Natural killer cell (primary cell): ENCODE measurements at regions not wholly inside any gene's neighbourhood (a gene's known extent, or its start where the extent isn't known, plus 50 kb on each side); places are given as distances from the start of the nearest gene placed in this dataset.

Experiments used
- ATAC-seq, 3 donors: fragments of 150-1000 bp in 2 of 3; fragments of 200-7000 bp in 1 of 3; cut with Tn5 transposase; 1 replicate in 1 of 3; 2 replicates in 2 of 3; pipeline ENCODE4 v1.10.0; 2021; ENCODE audit warnings: mild to moderate bottlenecking in 2 of 3, moderate library complexity in 2 of 3
- DNase-seq, 2 donors: peaks; one replicate each; pipeline versions ENCODE4 v3.0.0 to v3.0.0-alpha.2; 2013 to 2021; ENCODE audit warnings: mixed read lengths in 1 of 2
- H3K27ac ChIP-seq: one replicate; pipeline ENCODE4 v1.5.1; 2013; ENCODE audit warnings: mild to moderate bottlenecking, low read length
- H3K27me3 ChIP-seq: one replicate; pipeline ENCODE4 v1.6.1; 2013; ENCODE audit warnings: low read length; ENCODE audit not compliant: control insufficient read depth, insufficient read depth
- H3K36me3 ChIP-seq: one replicate; pipeline ENCODE4 v1.6.1; 2013; ENCODE audit warnings: low read length; ENCODE audit not compliant: control insufficient read depth, insufficient read depth
- H3K4me1 ChIP-seq: one replicate; pipeline ENCODE4 v1.6.1; 2013; ENCODE audit warnings: low read length; ENCODE audit not compliant: control insufficient read depth, insufficient read depth
- H3K4me3 ChIP-seq: one replicate; pipeline ENCODE4 v1.5.1; 2013; ENCODE audit warnings: low read length
- H3K9me3 ChIP-seq: one replicate; pipeline ENCODE4 v1.6.1; 2013; ENCODE audit warnings: low read length; ENCODE audit not compliant: control insufficient read depth, insufficient read depth
- H3K27ac Mint-ChIP-seq, 2 donors: one replicate each; pipeline ENCODE4 v1.8.0; 2022; ENCODE audit warnings: mild to moderate bottlenecking in 2 of 2, mixed read lengths in 2 of 2, moderate library complexity in 1 of 2
- H3K27me3 Mint-ChIP-seq, 2 donors: one replicate each; pipeline ENCODE4 v1.8.0; 2022; ENCODE audit warnings: low read depth in 2 of 2, mixed read lengths in 2 of 2
- H3K36me3 Mint-ChIP-seq: one replicate; pipeline ENCODE4 v1.8.0; 2022; ENCODE audit warnings: mixed read lengths
- H3K4me1 Mint-ChIP-seq, 2 donors: one replicate each; pipeline ENCODE4 v1.8.0; 2022; ENCODE audit warnings: mixed read lengths in 2 of 2
- H3K4me3 Mint-ChIP-seq: one replicate; pipeline ENCODE4 v1.8.0; 2022; ENCODE audit warnings: mild to moderate bottlenecking, moderate library complexity, mixed read lengths
- H3K9me3 Mint-ChIP-seq, 2 donors: one replicate each; pipeline ENCODE4 v1.8.0; 2022; ENCODE audit warnings: mixed read lengths in 2 of 2
- CTCF ChIP-seq: fragments of 200-600 bp; IDR thresholded peaks from one replicate; pipeline ENCODE4 v1.8.0; 2022; ENCODE audit warnings: antibody characterized with exemption
- WGBS: methylation state at CpG from one replicate; pipeline ENCODE4 v1.1.7; 2013; ENCODE audit warnings: missing lambda C conversion rate; ENCODE audit not compliant: insufficient coverage; 5-methylcytosine and 5-hydroxymethylcytosine counted together
- intact Hi-C: fragments of 100-400 bp; cut with micrococcal nuclease; formaldehyde crosslinking; loops from one replicate; pipeline ENCODE4 v1.14.2; 2022

- Histone ChIP-seq H3K27ac (no peak overlapping the region), H3K27me3 (no peaks in the 10 kb centered on the region), H3K9me3 (peaks cover 7% of the 10 kb centered on the region), H3K4me1 (no peaks in the 10 kb centered on the region), H3K36me3 (no peaks in the 10 kb centered on the region), H3K4me3 (no peak overlapping the region)
- ATAC-seq = no peak
- Mint-ChIP-seq H3K9me3 (peaks cover 5 to 9% of the 10 kb centered on the region in 2 donors), H3K4me3 (no peak overlapping the region), H3K27me3 (no peaks in the 10 kb centered on the region), H3K27ac (no peak overlapping the region), H3K36me3 (no peaks in the 10 kb centered on the region), H3K4me1 (no peaks in the 10 kb centered on the region)
- no peak for TF ChIP-seq CTCF
- 87% methylated on average over 5 of the region's 5 CpGs for WGBS
- DNase-seq = no peak
- intact Hi-C loops = no loop called here
These were observed 413.2 kb upstream of the JAG1 start for GRCh38 chr20:11086970-11087369.

GRCh38 chr20:11090751-11091150 lies 417.0 kb upstream of the JAG1 start:
- no peak overlapping the region for H3K4me3 Mint-ChIP-seq
- H3K9me3 ChIP-seq = peaks cover 5% of the 10 kb centered on the region
- no peaks in the 10 kb centered on the region for H3K4me1 Mint-ChIP-seq
- no peaks in the 10 kb centered on the region for H3K27me3 ChIP-seq
- ATAC-seq (no peak), DNase-seq (no peak)
- WGBS = 87% methylated on average over 1 of the region's 1 CpG
- TF ChIP-seq CTCF = no peak
- H3K9me3 Mint-ChIP-seq = peaks cover 2 to 3% of the 10 kb centered on the region in 2 donors
- no peaks in the 10 kb centered on the region for H3K4me1 ChIP-seq
- intact Hi-C loops = no loop called here
- no peak overlapping the region for H3K27ac Mint-ChIP-seq
- H3K4me3 ChIP-seq = no peak overlapping the region
- H3K36me3 Mint-ChIP-seq = no peaks in the 10 kb centered on the region
- H3K36me3 ChIP-seq = no peaks in the 10 kb centered on the region
- no peak overlapping the region for H3K27ac ChIP-seq
- H3K27me3 Mint-ChIP-seq = no peaks in the 10 kb centered on the region

- Mint-ChIP-seq H3K27ac (no peak overlapping the region), H3K36me3 (no peaks in the 10 kb centered on the region), H3K27me3 (no peaks in the 10 kb centered on the region), H3K4me3 (no peak overlapping the region), H3K9me3 (peaks cover 6% of the 10 kb centered on the region in 2 donors), H3K4me1 (no peaks in the 10 kb centered on the region)
- no peak for TF ChIP-seq CTCF
- no peak overlapping the region for H3K4me3 ChIP-seq
- H3K27me3 ChIP-seq = no peaks in the 10 kb centered on the region
- H3K9me3 ChIP-seq = peaks cover 5% of the 10 kb centered on the region
- no peak for ATAC-seq
- intact Hi-C loops = no loop called here
- no peak overlapping the region for H3K27ac ChIP-seq
- DNase-seq = no peak
- 76% methylated on average over 1 of the region's 1 CpG for WGBS
- no peaks in the 10 kb centered on the region for H3K4me1 ChIP-seq
- no peaks in the 10 kb centered on the region for H3K36me3 ChIP-seq
These were observed 417.7 kb upstream of the JAG1 start for GRCh38 chr20:11091511-11091910.

- no CpG with 5 or more reads among the region's 1 CpG for WGBS
- Mint-ChIP-seq H3K4me1 (no peaks in the 10 kb centered on the region), H3K27me3 (no peaks in the 10 kb centered on the region)
These were observed 418.4 kb upstream of the JAG1 start for GRCh38 chr20:11092151-11092550.

More at GRCh38 chr20:11092151-11092550, 418.4 kb upstream of the JAG1 start:
- no peak for TF ChIP-seq CTCF
- Mint-ChIP-seq H3K4me3 (no peak overlapping the region), H3K9me3 (peaks cover 6% of the 10 kb centered on the region in 2 donors), H3K27ac (no peak overlapping the region), H3K36me3 (no peaks in the 10 kb centered on the region)
- H3K27ac ChIP-seq = no peak overlapping the region
- H3K4me1 ChIP-seq = no peaks in the 10 kb centered on the region
- DNase-seq (no peak), ATAC-seq (no peak)
- H3K36me3 ChIP-seq = no peaks in the 10 kb centered on the region
- intact Hi-C loops = no loop called here
- H3K27me3 ChIP-seq = no peaks in the 10 kb centered on the region
- H3K4me3 ChIP-seq = no peak overlapping the region
- peaks cover 2% of the 10 kb centered on the region for H3K9me3 ChIP-seq
